Panc1 (cell line): ENCODE measurements at regions not wholly inside any gene's neighbourhood (a gene's known extent, or its start where the extent isn't known, plus 50 kb on each side); places are given as distances from the start of the nearest gene placed in this dataset.

Experiments
- ATAC-seq: fragments of 200-7000 bp; cut with Tn5 transposase; 2 replicates; pipeline ENCODE4 v1.9.1; 2020; ENCODE audit warnings: mild to moderate bottlenecking, moderate library complexity
- BruUV-seq: library from RNA; stranded (reverse); fragments of 400-500 nt; replicated peaks from 2 replicates; lab custom pipeline; 2021; lab: Mats Ljungman, UMichigan
- CTCF ChIA-PET: fragments of 300-600 bp; sonication (Branson Sonifier 250); formaldehyde crosslinking; loops from one replicate; lab custom pipeline; 2022; ENCODE audit warnings: antibody characterized with exemption; lab: Charles Lee
- POLR2A ChIA-PET: fragments of 300-600 bp; sonication (Branson Sonifier 250); formaldehyde crosslinking; loops from one replicate; lab custom pipeline; 2022; ENCODE audit warnings: antibody characterized with exemption; lab: Charles Lee
- DNase-seq: peaks from one replicate; pipeline ENCODE4 v3.0.0-alpha.2; 2010; ENCODE audit warnings: low read depth, low spot score
- H3K27ac ChIP-seq: 2 replicates; pipeline ENCODE4 v1.5.1; 2011; ENCODE audit warnings: mild to moderate bottlenecking, low read length, inconsistent platforms
- H3K27me3 ChIP-seq: fragments of 200-500 bp; sonication (Bioruptor generic); 2 replicates; pipeline ENCODE4 v1.6.0; 2014; ENCODE audit warnings: low read length, inconsistent platforms; ENCODE audit not compliant: control insufficient read depth, insufficient read depth
- H3K36me3 ChIP-seq: fragments of 200-500 bp; sonication (Bioruptor generic); 2 replicates; pipeline ENCODE4 v1.5.1; 2014; ENCODE audit warnings: inconsistent platforms, mild to moderate bottlenecking, low read length, moderate library complexity; ENCODE audit not compliant: control insufficient read depth, insufficient read depth
- H3K4me1 ChIP-seq: 2 replicates; pipeline ENCODE4 v1.5.1; 2011; ENCODE audit warnings: inconsistent platforms, mild to moderate bottlenecking, low read length, moderate library complexity; ENCODE audit not compliant: control insufficient read depth, insufficient read depth
- H3K4me3 ChIP-seq, 2 experiments: 2 replicates each; pipeline ENCODE4 v1.5.1; 2011 to 2012; ENCODE audit warnings: low read depth in 2 of 2, low read length in 2 of 2, mild to moderate bottlenecking in 2 of 2, inconsistent platforms in 1 of 2, moderate library complexity in 1 of 2
- H3K9me3 ChIP-seq: fragments of 200-500 bp; sonication (Bioruptor generic); 2 replicates; pipeline ENCODE4 v1.5.1; 2014; ENCODE audit warnings: low read depth, mild to moderate bottlenecking, inconsistent platforms, low read length, moderate library complexity; ENCODE audit not compliant: control insufficient read depth, insufficient read depth
- CTCF ChIP-seq: fragments of 450-650 bp; IDR thresholded peaks from 2 replicates; pipeline ENCODE4 v1.5.1; 2017; ENCODE audit warnings: mild to moderate bottlenecking
- POLR2AphosphoS5 ChIP-seq: IDR thresholded peaks from 2 replicates; pipeline ENCODE4 v1.6.1; 2012; ENCODE audit warnings: mild to moderate bottlenecking, low read depth, low read length, moderate library complexity
- REST ChIP-seq, 2 experiments: IDR thresholded peaks; 2 replicates each; pipeline ENCODE4 v1.6.1; 2011 to 2012; ENCODE audit warnings: low read depth in 2 of 2, control low read depth in 1 of 2, low read length in 1 of 2, mild to moderate bottlenecking in 1 of 2, moderate library complexity in 1 of 2; ENCODE audit not compliant: insufficient read depth in 1 of 2
- SIN3A ChIP-seq: IDR thresholded peaks from 2 replicates; pipeline ENCODE4 v1.6.1; 2012; ENCODE audit warnings: low read depth, mild to moderate bottlenecking, low read length, moderate library complexity, borderline replicate concordance; ENCODE audit not compliant: insufficient read depth
- TCF7L2 ChIP-seq: IDR thresholded peaks from 2 replicates; pipeline ENCODE4 v1.6.1; 2011; ENCODE audit warnings: mild to moderate bottlenecking, low read depth, low read length, inconsistent platforms
- in situ Hi-C: cut with HindIII; loops from 2 replicates; pipeline ENCODE4 v1.10.0; 2016; ENCODE audit warnings: low sequenced_read_pairs, low pct_unique_long_range_greater_than_20kb
- intact Hi-C: fragments of 100-400 bp; cut with micrococcal nuclease; formaldehyde crosslinking; loops from one replicate; pipeline ENCODE4 v1.10.0; 2022; ENCODE audit not compliant: unreplicated experiment

- H3K9me3 ChIP-seq: no peaks in the 10 kb centered on the region
- no peak overlapping the region for H3K4me3 ChIP-seq
- no peaks in the 10 kb centered on the region for H3K36me3 ChIP-seq
- no peak overlapping the region for H3K27ac ChIP-seq
- POLR2A ChIA-PET: no interaction called here
- CTCF ChIA-PET: no interaction called here
- no peaks in the 10 kb centered on the region for H3K4me1 ChIP-seq
- no TSS peak for BruUV-seq
- intact Hi-C loops: no loop called here
- no peaks in the 10 kb centered on the region for H3K27me3 ChIP-seq
- no peak for ATAC-seq
- in situ Hi-C loops: no loop called here
- TF ChIP-seq TCF7L2: no peak
- no peak for TF ChIP-seq REST (IDR thresholded peaks at IDR 0.05; ENCODE audit: insufficient read depth in 1 of 2, low read depth in 2 of 2, low read length in 1 of 2)
- TF ChIP-seq SIN3A: no peak
- TF ChIP-seq POLR2AphosphoS5: no peak
- no peak for TF ChIP-seq CTCF
- DNase-seq: no peak
These were observed 66.7 kb upstream of the STXBP5L start for GRCh38 chr3:120841264-120841663.

- BruUV-seq: no TSS peak
- DNase-seq (no peak), ATAC-seq (no peak)
These were observed 61.9 kb upstream of the STXBP5L start for GRCh38 chr3:120846073-120846472.

More at GRCh38 chr3:120846073-120846472, 61.9 kb upstream of the STXBP5L start:
- H3K27me3 ChIP-seq: peaks cover 4% of the 10 kb centered on the region; the same call in 1 of the 2 replicates
- no peaks in the 10 kb centered on the region for H3K4me1 ChIP-seq
- in situ Hi-C loops: no loop called here
- ChIA-PET CTCF (no interaction called here), POLR2A (no interaction called here)
- TF ChIP-seq POLR2AphosphoS5 (no peak), REST (IDR thresholded peaks at IDR 0.05; ENCODE audit: insufficient read depth in 1 of 2, low read depth in 2 of 2, low read length in 1 of 2) (no peak), TCF7L2 (no peak), SIN3A (no peak), CTCF (no peak)
- no peak overlapping the region for H3K27ac ChIP-seq
- no peaks in the 10 kb centered on the region for H3K9me3 ChIP-seq
- intact Hi-C loops: no loop called here
- H3K36me3 ChIP-seq: no peaks in the 10 kb centered on the region
- H3K4me3 ChIP-seq: no peak overlapping the region
